Body of pancreas (tissue), 4 donors: ENCODE measurements at regions not wholly inside any gene's neighbourhood (a gene's known extent, or its start where the extent isn't known, plus 50 kb on each side); places are given as distances from the start of the nearest gene placed in this dataset.

Source experiments
- ATAC-seq: fragments of 150-250 bp; one replicate; pipeline ENCODE4 v1.9.1; 2016
- DNase-seq, 4 donors: peaks; one replicate each; pipeline ENCODE4 v3.0.0-alpha.2; 2019
- H3K27ac ChIP-seq, 4 donors: fragments of 200-600 bp; sonication (generic); 1 replicate in 3 of 4; 2 replicates in 1 of 4; pipeline versions ENCODE4 v1.5.1 to v1.6.1; 2016 to 2019; ENCODE audit warnings: mild to moderate bottlenecking in 1 of 4, mixed read lengths in 1 of 4, moderate library complexity in 1 of 4
- H3K27me3 ChIP-seq, 2 donors: fragments of 200-600 bp; sonication (generic); one replicate each; pipeline ENCODE4 v1.6.0; 2016; ENCODE audit warnings: mild to moderate bottlenecking in 1 of 2
- H3K36me3 ChIP-seq, 2 donors: fragments of 200-600 bp; sonication (generic); replicated peaks in 1 of 2; 2 replicates each; pipeline ENCODE4 v1.5.1; 2016; ENCODE audit warnings: low read depth in 2 of 2; ENCODE audit not compliant: insufficient read depth in 1 of 2
- H3K4me1 ChIP-seq: fragments of 200-600 bp; sonication (generic); one replicate; pipeline ENCODE4 v1.6.0; 2016
- H3K4me3 ChIP-seq, 2 donors: fragments of 200-600 bp; sonication (generic); 1 replicate in 1 of 2; 2 replicates in 1 of 2; pipeline ENCODE4 v1.5.1; 2016 to 2019
- H3K9me3 ChIP-seq, 3 donors: fragments of 200-600 bp; sonication (generic); 1 replicate in 2 of 3; 2 replicates in 1 of 3; pipeline ENCODE4 v1.5.1; 2016
- POLR2A ChIP-seq, 3 donors: fragments of 450-650 bp; IDR thresholded peaks; one replicate each; pipeline ENCODE4 v1.6.1; 2016; ENCODE audit warnings: antibody characterized with exemption in 3 of 3, mild to moderate bottlenecking in 2 of 3
- WGBS, 2 donors: methylation state at CpG; one replicate each; pipeline ENCODE4 v1.1.5; 2017; 5-methylcytosine and 5-hydroxymethylcytosine counted together
- intact Hi-C: fragments of 100-400 bp; cut with DNase I; formaldehyde crosslinking; loops from one replicate; pipeline ENCODE4 v1.15.1; 2023
- TF ChIP-seq, protein P1 (sequence below), 7 experiments: fragments of 450-650 bp in 4 of 7; fragments of 200-600 bp in 3 of 7; sonication (generic) in 3 of 7; IDR thresholded peaks; one replicate each; pipeline ENCODE4 v1.5.1; 2016 to 2019; ENCODE audit warnings: antibody characterized with exemption in 7 of 7

DNA sequence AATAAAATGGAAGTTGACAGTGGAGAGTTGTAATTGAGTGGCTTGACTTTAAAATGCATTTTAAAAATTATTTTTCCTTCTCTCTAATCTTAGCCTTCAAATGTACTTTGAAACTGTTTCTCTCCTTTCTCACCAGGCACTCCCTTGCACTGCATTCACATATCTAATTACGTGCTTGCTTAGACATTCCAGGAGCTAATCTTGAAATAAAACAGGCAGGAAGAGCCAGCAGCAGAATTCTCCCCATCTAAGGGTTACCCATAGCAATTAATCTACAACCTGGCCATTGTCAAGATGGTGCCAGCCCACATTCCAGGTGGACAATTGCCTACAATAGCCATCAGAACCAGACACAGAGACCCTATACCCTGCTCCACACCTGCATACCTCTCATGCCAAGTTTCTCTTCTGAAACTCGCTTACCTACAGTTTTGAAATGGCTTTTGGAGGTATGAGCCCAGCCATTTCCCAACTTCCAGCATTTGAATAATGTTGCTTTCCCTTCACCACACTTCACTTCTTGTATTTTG is 167.6 kb upstream of the GJE1 start:
- no peak overlapping the region for H3K27ac ChIP-seq
- H3K27me3 ChIP-seq, result no peaks in the 10 kb centered on the region
- no peak for ATAC-seq
- H3K9me3 ChIP-seq, result no peaks in the 10 kb centered on the region
- H3K4me3 ChIP-seq, result no peak overlapping the region
- DNase-seq, result no peak
- intact Hi-C loops, result no loop called here
- 28 to 29% methylated on average over 2 of the region's 2 CpGs for whole genome bisulfite sequencing, 2 donors
- TF ChIP-seq, protein P1, sequence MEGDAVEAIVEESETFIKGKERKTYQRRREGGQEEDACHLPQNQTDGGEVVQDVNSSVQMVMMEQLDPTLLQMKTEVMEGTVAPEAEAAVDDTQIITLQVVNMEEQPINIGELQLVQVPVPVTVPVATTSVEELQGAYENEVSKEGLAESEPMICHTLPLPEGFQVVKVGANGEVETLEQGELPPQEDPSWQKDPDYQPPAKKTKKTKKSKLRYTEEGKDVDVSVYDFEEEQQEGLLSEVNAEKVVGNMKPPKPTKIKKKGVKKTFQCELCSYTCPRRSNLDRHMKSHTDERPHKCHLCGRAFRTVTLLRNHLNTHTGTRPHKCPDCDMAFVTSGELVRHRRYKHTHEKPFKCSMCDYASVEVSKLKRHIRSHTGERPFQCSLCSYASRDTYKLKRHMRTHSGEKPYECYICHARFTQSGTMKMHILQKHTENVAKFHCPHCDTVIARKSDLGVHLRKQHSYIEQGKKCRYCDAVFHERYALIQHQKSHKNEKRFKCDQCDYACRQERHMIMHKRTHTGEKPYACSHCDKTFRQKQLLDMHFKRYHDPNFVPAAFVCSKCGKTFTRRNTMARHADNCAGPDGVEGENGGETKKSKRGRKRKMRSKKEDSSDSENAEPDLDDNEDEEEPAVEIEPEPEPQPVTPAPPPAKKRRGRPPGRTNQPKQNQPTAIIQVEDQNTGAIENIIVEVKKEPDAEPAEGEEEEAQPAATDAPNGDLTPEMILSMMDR (IDR thresholded peaks at IDR 0.05), result no peak
- TF ChIP-seq POLR2A (IDR thresholded peaks at IDR 0.05), result no peak
- H3K4me1 ChIP-seq, result no peaks in the 10 kb centered on the region
- H3K36me3 ChIP-seq, result no peaks in the 10 kb centered on the region

DNA sequence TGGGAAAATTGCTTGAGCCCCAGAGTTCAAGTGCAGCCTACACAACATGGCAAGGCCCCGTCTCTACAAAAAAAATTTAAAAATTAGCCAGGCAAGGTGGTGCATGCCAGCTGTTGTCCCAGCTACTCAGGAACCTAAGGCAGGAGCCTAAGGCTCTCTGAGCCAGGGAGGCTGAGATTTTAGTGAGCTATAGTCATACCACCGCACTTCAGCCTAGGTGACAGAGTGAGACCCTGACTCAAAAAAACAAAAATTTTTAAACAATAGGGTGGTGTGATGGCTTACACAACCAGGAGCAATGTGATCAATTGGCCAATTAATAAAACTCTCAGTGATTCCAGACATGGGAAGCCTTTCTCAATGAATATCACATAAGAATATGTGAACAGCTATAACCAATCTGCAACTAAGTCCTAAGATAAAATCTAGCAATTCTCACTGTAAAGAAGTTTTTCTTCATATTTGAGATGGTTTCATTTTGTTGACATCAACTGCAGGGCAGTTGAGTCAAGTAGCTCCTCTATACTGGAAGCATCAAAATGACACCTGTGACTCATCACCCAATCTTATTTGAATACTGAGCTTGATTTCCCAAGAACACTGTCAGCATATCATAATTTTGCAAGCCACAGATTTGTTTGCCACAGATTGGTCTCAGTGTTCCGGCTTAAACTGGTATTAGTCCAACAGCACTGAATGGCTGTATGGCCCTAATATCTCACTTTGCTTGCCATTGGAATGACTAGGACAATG is 169.0 kb upstream of the GJE1 start:
- ATAC-seq (no peak), DNase-seq (no peak)
- Histone ChIP-seq H3K4me3 (no peak overlapping the region), H3K4me1 (no peaks in the 10 kb centered on the region), H3K27me3 (no peaks in the 10 kb centered on the region), H3K36me3 (no peaks in the 10 kb centered on the region), H3K27ac (no peak overlapping the region), H3K9me3 (no peaks in the 10 kb centered on the region)
- WGBS, 2 donors, result 67 to 72% methylated on average over 3 of the region's 3 CpGs
- intact Hi-C loops, result no loop called here
- TF ChIP-seq, protein P1 (IDR thresholded peaks at IDR 0.05), result no peak
- no peak for TF ChIP-seq POLR2A (IDR thresholded peaks at IDR 0.05)

DNA sequence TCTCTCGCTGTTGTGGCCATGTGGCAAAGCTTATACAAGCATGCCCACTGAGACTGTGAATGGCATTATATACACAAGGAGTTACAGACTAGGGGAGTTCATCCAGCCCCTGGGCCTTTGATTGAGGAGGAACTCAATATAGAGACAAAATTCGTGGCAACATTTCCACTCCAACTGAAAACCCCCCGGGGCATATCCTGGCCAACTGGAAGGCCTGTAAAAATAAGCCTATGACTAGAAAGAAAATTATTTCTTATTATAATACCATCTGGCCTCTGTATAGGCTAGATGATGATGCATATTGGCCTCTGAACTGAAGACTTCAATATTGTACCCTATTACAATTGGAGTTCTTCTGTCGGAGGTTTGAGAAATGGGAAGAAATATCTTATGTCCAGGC is 175.5 kb upstream of the GJE1 start:
- 48 to 52% methylated on average over 4 of the region's 4 CpGs for WGBS, 2 donors

DNA sequence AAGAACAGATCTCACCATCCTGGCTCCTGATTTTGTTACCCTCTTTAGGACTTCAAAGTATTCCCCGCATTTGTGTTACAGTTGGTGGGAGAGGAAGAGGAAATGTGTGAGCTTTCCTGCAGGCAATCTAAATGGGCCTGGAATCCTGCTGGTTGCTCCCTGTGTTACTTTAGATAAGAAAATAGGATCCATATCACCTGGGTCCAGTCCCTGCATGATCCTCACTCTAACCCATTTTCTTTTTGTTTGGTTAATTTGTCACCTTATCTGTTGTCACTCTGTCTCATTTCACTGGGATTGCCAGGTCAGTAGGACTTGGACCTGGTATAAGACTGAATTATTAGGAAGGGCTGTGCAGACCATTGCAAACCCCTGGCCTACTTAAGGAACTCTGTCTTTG is 175.9 kb upstream of the GJE1 start:
- Histone ChIP-seq H3K9me3 (peaks cover 0 to 6% (median 0%) of the 10 kb centered on the region in 3 donors), H3K4me1 (no peaks in the 10 kb centered on the region), H3K36me3 (no peaks in the 10 kb centered on the region), H3K27ac (no peak overlapping the region), H3K4me3 (no peak overlapping the region), H3K27me3 (no peaks in the 10 kb centered on the region)
- TF ChIP-seq, protein P1 (IDR thresholded peaks at IDR 0.05), result no peak
- no peak for TF ChIP-seq POLR2A (IDR thresholded peaks at IDR 0.05)
- intact Hi-C loops, result no loop called here
- no peak for DNase-seq
- ATAC-seq, result no peak
- WGBS, 2 donors, result 30 to 44% methylated on average over 1 of the region's 1 CpG

More for the DNA sequence above, 175.5 kb upstream of the GJE1 start:
- H3K27me3 ChIP-seq, result no peaks in the 10 kb centered on the region
- intact Hi-C loops, result no loop called here
- no peak for TF ChIP-seq POLR2A (IDR thresholded peaks at IDR 0.05)
- TF ChIP-seq, protein P1 (IDR thresholded peaks at IDR 0.05), result no peak
- no peaks in the 10 kb centered on the region for H3K36me3 ChIP-seq
- no peaks in the 10 kb centered on the region for H3K4me1 ChIP-seq
- H3K27ac ChIP-seq, result no peak overlapping the region
- DNase-seq, result no peak
- ATAC-seq, result no peak
- no peak overlapping the region for H3K4me3 ChIP-seq
- H3K9me3 ChIP-seq, result peaks cover 0 to 6% (median 0%) of the 10 kb centered on the region in 3 donors
